GM12872 (cell line): ENCODE measurements at regions not wholly inside any gene's neighbourhood (a gene's known extent, or its start where the extent isn't known, plus 50 kb on each side); places are given as distances from the start of the nearest gene placed in this dataset.

Experiments used
- TF ChIP-seq, protein P1 (sequence below): IDR thresholded peaks from 3 replicates; pipeline ENCODE4 v1.5.1; 2011; ENCODE audit warnings: low read depth, mild to moderate bottlenecking, low read length, moderate library complexity; ENCODE audit not compliant: insufficient read depth

DNA sequence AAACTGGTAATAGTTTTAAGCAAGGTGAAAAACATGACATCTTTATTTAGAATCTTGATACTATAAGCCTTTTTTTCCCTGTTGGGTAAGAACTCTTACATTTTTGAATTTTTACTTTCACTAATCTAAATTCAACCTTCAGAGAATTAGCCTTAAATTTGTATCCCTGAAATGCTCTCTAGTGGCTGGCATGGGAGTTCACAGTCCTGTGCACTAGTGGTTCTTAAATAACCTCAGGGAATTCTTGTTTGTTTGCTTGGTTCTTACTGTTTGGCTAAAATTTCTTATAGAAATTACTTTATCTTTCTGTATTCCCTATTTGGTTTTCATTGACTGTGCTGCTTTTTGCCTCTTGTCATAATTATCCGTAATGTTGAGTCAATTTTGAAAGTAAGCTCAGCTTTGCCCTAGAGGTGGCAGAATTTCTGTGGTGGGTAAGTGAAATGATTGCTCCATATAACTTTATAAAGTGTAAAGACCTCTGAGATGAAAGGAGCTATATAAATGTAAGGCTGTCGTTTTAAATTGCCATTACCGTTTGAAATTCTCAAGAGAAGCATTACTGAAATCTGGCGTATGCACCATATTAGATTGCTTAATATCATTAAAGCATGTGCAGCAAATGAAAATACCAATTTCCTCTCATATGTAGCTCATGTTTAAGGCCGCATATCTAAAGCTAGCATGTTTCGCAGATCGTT is 391.3 kb upstream of the FIGN start:
- TF ChIP-seq, protein P1, sequence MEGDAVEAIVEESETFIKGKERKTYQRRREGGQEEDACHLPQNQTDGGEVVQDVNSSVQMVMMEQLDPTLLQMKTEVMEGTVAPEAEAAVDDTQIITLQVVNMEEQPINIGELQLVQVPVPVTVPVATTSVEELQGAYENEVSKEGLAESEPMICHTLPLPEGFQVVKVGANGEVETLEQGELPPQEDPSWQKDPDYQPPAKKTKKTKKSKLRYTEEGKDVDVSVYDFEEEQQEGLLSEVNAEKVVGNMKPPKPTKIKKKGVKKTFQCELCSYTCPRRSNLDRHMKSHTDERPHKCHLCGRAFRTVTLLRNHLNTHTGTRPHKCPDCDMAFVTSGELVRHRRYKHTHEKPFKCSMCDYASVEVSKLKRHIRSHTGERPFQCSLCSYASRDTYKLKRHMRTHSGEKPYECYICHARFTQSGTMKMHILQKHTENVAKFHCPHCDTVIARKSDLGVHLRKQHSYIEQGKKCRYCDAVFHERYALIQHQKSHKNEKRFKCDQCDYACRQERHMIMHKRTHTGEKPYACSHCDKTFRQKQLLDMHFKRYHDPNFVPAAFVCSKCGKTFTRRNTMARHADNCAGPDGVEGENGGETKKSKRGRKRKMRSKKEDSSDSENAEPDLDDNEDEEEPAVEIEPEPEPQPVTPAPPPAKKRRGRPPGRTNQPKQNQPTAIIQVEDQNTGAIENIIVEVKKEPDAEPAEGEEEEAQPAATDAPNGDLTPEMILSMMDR = no peak

DNA sequence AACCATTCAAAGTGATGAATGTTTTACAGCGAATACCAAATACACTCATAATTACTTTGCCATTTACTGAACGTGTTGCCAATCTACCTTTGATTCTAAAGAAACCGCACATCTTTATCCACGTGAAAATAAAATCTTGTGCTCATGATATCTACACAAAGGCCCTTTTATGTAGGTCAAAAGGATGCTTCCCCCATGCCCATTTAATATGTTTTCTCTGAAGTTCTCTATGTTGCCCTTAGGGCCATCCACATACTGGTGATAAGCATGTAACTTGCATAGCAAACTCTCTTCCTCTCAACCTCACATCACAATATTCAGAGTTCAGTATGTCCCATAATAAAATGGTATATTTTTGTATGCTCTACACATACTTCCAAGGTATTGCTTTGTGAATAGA is 380.0 kb upstream of the FIGN start:
- TF ChIP-seq, protein P1 = no peak

DNA sequence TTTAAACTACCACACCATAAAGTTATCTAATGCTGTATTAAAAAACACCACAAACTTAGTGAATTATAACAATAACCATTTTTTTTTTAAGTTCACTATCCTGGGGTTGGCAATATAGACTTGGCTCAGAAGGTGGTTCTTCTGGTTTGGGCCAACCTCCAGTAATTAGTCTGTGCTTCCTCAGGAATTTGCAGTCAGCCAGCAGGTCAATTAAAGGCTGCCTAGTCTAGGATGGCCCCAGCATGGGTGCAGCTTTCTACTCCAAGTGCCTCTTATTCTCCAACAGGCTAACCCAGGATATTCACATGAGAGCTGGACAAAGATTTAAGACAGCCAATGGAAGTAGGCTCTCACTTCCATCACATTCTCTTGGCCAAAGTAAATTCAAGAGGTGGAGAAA is 379.1 kb upstream of the FIGN start:
- TF ChIP-seq, protein P1 = no peak

DNA sequence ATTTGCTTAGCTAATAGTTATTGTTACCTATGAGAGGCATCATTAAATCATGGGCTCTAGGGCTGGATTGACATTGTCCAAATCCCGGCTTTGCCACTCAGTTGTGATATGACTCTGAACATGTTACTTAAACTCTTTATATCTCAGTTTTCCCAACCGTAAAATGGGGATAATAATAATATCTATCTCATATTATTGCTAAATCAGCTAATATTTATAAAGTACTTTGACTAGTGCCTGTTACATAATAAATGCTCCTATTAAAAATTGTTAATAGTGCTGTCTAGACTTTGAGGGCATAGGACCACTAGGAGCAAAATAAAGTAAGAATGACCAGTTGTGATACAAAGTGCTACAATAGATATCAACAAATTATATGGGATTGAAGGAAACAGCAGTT is 376.3 kb upstream of the FIGN start:
- TF ChIP-seq, protein P1 = no peak

DNA sequence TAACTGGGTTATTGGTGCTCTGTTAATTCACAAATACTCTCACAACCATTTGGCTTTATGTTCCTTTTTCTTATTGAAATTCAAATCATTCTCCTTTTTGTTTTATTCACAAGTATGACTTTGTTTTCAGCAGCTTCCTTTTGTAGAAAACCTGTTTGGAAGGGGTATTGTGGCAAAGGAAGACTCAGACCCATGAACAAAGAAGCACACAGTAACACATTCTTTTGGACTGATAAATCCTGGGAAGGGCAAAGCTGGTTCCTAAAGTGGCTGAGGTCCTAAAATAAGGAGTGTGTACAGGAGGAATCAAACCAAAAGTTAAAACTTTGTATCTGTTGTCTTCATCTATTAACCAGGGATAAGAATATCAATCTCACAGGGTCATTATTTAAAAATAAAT is 374.7 kb upstream of the FIGN start:
- TF ChIP-seq, protein P1 = no peak

DNA sequence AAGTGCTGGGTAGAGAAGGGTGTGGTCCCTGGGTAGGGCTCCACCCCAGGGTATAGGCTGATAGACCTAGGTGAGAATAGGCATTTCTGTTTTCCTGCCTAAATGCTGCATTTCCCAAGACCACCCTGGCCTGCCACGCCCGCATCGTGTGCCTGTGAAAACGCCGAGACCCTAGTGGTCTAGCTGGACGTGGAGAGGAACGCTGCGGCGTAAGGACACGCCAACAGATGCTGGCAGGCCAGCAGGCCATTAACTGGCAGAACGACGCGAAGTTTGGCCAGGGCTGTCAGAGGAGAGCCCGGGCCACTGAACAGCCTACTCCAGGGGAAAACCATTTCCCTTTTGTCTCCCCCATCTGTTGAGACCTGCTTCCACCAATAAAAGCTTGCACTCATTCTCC is 373.2 kb upstream of the FIGN start:
- TF ChIP-seq, protein P1 = no peak

DNA sequence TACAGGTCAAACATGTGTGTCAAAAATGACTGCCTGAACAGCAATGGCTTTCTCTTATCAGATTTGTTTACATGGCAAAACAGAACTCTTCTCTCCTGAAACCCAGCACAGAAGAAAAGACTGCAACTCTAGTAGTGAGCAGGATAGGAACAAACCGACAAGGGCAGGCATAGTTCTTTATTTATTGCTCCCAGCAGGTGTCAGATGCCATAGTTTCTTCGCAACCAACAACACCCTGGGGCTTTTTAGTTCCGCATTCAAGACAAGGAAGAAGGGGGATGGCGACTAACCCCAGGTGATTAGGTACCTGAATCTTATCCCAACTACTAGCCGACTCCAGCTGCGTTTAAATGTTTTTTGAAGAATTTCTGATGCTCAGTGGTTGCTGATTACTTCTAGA is 367.5 kb upstream of the FIGN start:
- TF ChIP-seq, protein P1 = no peak
